Hematopoietic multipotent progenitor cell treated with erythropoietin and hydrocortisone succinate and interleukin-3 and kit ligand, for 6 days (in vitro differentiated cells): ENCODE measurements at regions not wholly inside any gene's neighbourhood (a gene's known extent, or its start where the extent isn't known, plus 50 kb on each side); places are given as distances from the start of the nearest gene placed in this dataset.

Experiments
- DNase-seq: peaks from one replicate; pipeline ENCODE4 v3.0.0-alpha.2; 2015

- DNase-seq, result no peak
Observed at GRCh38 chr3:31439890-31440750, 92.6 kb upstream of the STT3B start.

- no peak for DNase-seq
Observed at GRCh38 chr3:31440878-31441277, 91.8 kb upstream of the STT3B start.

- DNase-seq, result no peak
Observed at GRCh38 chr3:31442755-31443154, 90.0 kb upstream of the STT3B start.

- no peak for DNase-seq
Observed at GRCh38 chr3:31444220-31445142, 88.2 kb upstream of the STT3B start.

- DNase-seq, result no peak
Observed at GRCh38 chr3:31445701-31446100, 87.0 kb upstream of the STT3B start.

- DNase-seq, result peak; percentile 23
Observed at GRCh38 chr3:31448035-31448881, 84.5 kb upstream of the STT3B start.

- DNase-seq, result no peak
Observed at GRCh38 chr3:31448882-31449243, 83.9 kb upstream of the STT3B start.

- no peak for DNase-seq
Observed at GRCh38 chr3:31449318-31449717, 83.4 kb upstream of the STT3B start.

- DNase-seq, result no peak
Observed at GRCh38 chr3:31450345-31450744, 82.4 kb upstream of the STT3B start.

- no peak for DNase-seq
Observed at GRCh38 chr3:31452495-31453106, 80.1 kb upstream of the STT3B start.

GRCh38 chr3:31453430-31453829 lies 79.3 kb upstream of the STT3B start:
- DNase-seq, result no peak

GRCh38 chr3:31455524-31455923 lies 77.2 kb upstream of the STT3B start:
- no peak for DNase-seq

GRCh38 chr3:31456373-31456772 lies 76.4 kb upstream of the STT3B start:
- peak; percentile 33 for DNase-seq

GRCh38 chr3:31461426-31461825 lies 71.3 kb upstream of the STT3B start:
- DNase-seq, result no peak

GRCh38 chr3:31462050-31462569 lies 70.6 kb upstream of the STT3B start:
- peak; percentile 86 for DNase-seq

- DNase-seq, result peak; percentile 13
Observed at GRCh38 chr3:31465999-31466398, 66.7 kb upstream of the STT3B start.

GRCh38 chr3:31466866-31467265 lies 65.9 kb upstream of the STT3B start:
- DNase-seq, result no peak

GRCh38 chr3:31468433-31468832 lies 64.3 kb upstream of the STT3B start:
- no peak for DNase-seq

GRCh38 chr3:31469385-31469784 lies 63.3 kb upstream of the STT3B start:
- DNase-seq, result no peak

- peak; percentile 9 for DNase-seq
Observed at GRCh38 chr3:31472479-31473390, 60.0 kb upstream of the STT3B start.

GRCh38 chr3:31476209-31476608 lies 56.5 kb upstream of the STT3B start:
- no peak for DNase-seq
